ENCODE measurements at regions not wholly inside any gene's neighbourhood (a gene's known extent, or its start where the extent isn't known, plus 50 kb on each side); places are given as distances from the start of the nearest gene placed in this dataset.

DNA sequence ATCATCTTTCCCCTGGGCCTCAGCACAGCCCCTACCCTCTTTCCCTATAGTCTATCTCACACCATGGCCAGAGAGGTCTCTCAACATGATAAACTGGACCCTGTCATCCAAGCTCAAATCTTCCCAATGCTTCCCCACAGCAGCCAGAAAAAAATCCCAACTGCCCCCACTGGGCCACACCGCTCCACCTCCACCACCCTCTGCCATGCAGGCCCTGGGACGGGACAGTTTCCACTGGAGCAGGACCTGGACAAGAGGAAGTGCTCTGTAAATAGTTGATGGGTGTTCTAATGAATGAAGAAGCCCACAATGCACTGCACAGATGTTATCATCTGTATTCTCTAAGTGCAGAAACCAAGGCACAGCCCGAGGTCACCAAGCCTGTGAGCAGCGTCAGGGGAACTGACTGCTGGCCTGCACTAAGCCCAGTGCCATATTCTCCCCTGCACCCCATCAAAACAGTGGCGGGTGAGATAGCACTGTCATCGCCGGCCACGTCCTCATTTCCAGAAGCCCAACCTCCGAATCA is 161.1 kb downstream of the NUP210 start:
- no peak for TF ChIP-seq FOXM1 (IDR thresholded peaks at IDR 0.05; ENCODE audit: low read depth, low read length)
- no peak for TF ChIP-seq POLR2A (IDR thresholded peaks at IDR 0.05; ENCODE audit: low read depth, low read length)
- no peak for TF ChIP-seq ASH2L (IDR thresholded peaks at IDR 0.05; ENCODE audit: borderline replicate concordance, low read depth)
- TF ChIP-seq, protein P1, sequence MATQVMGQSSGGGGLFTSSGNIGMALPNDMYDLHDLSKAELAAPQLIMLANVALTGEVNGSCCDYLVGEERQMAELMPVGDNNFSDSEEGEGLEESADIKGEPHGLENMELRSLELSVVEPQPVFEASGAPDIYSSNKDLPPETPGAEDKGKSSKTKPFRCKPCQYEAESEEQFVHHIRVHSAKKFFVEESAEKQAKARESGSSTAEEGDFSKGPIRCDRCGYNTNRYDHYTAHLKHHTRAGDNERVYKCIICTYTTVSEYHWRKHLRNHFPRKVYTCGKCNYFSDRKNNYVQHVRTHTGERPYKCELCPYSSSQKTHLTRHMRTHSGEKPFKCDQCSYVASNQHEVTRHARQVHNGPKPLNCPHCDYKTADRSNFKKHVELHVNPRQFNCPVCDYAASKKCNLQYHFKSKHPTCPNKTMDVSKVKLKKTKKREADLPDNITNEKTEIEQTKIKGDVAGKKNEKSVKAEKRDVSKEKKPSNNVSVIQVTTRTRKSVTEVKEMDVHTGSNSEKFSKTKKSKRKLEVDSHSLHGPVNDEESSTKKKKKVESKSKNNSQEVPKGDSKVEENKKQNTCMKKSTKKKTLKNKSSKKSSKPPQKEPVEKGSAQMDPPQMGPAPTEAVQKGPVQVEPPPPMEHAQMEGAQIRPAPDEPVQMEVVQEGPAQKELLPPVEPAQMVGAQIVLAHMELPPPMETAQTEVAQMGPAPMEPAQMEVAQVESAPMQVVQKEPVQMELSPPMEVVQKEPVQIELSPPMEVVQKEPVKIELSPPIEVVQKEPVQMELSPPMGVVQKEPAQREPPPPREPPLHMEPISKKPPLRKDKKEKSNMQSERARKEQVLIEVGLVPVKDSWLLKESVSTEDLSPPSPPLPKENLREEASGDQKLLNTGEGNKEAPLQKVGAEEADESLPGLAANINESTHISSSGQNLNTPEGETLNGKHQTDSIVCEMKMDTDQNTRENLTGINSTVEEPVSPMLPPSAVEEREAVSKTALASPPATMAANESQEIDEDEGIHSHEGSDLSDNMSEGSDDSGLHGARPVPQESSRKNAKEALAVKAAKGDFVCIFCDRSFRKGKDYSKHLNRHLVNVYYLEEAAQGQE (IDR thresholded peaks at IDR 0.05; ENCODE audit: low read depth, low read length), result no peak
- TF ChIP-seq SRF (IDR thresholded peaks at IDR 0.05; ENCODE audit: low read depth in 2 of 2, low read length in 2 of 2), result no peak
- no peak for TF ChIP-seq FOS (IDR thresholded peaks at IDR 0.05; ENCODE audit: borderline replicate concordance, extremely low read depth, insufficient read length)
- no peak for TF ChIP-seq ZBTB11 (CRISPR knock-in tag; IDR thresholded peaks at IDR 0.05)
- TF ChIP-seq ESRRA (IDR thresholded peaks at IDR 0.05; ENCODE audit: low read length), result no peak
- no peak for TF ChIP-seq HDAC2 (IDR thresholded peaks at IDR 0.05)
